Colonic mucosa (tissue), 4 donors: ENCODE measurements at regions not wholly inside any gene's neighbourhood (a gene's known extent, or its start where the extent isn't known, plus 50 kb on each side); places are given as distances from the start of the nearest gene placed in this dataset.

Experiments
- DNase-seq: peaks from one replicate; pipeline ENCODE4 v3.0.0-alpha.2; 2020
- H3K27ac ChIP-seq: fragments of 200-600 bp; one replicate; pipeline ENCODE4 v1.8.0; 2021
- H3K27me3 ChIP-seq: fragments of 200-600 bp; one replicate; pipeline ENCODE4 v1.8.0; 2021
- H3K36me3 ChIP-seq: fragments of 200-600 bp; one replicate; pipeline ENCODE4 v1.8.0; 2021
- H3K4me1 ChIP-seq: fragments of 200-600 bp; one replicate; pipeline ENCODE4 v1.8.0; 2021; ENCODE audit warnings: mild to moderate bottlenecking
- H3K4me3 ChIP-seq: fragments of 200-600 bp; one replicate; pipeline ENCODE4 v1.8.0; 2021
- H3K9ac ChIP-seq, 2 donors: one replicate each; pipeline ENCODE4 v1.7.0; 2013; ENCODE audit warnings: control low read depth in 2 of 2, low read depth in 2 of 2, low read length in 2 of 2
- H3K9me3 ChIP-seq: fragments of 200-600 bp; one replicate; pipeline ENCODE4 v1.8.0; 2021
- intact Hi-C: fragments of 100-400 bp; cut with DNase I; formaldehyde crosslinking; loops from one replicate; pipeline ENCODE4 v1.14.1; 2022
- TF ChIP-seq, protein P1 (sequence below): fragments of 200-600 bp; IDR thresholded peaks from one replicate; pipeline ENCODE4 v1.8.0; 2022; ENCODE audit warnings: antibody characterized with exemption, mild to moderate bottlenecking
- donor health status: healthy.
- donor health status: DM: no; HTN: no; CAD: no.
- donor health status: DM: no; HTN: no; CAD: no.

DNA sequence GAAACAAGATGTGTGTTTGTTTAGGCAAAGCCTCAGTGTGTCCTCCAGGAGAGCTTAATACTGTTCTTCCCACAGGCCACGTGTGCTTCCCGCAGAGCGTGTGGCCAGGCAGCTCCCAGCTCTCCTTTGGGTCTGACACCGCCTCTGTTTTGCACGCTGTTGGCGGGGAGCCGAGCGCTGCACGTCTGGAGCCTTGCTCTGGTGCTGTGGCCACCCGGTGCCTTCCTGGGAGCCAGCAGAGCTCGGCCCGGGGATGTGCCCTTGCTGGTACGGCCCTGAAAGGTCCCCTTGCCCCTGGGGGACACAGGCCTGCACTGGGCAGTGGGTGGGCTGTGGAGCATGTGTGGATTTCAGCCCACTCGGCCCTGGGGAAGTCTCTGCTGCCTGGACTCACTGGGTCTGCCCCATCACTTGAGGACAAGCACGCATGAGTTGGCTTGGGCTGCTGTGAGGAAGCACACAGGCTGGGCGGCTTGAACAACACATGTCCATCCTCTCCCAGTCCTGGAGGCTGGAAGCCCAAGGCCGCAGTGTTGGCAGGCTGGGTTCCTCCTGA, 160.7 kb upstream of the HDAC4 start:
- Histone ChIP-seq H3K9me3 (no peaks in the 10 kb centered on the region), H3K27me3 (no peaks in the 10 kb centered on the region), H3K27ac (no peak overlapping the region), H3K4me3 (no peak overlapping the region), H3K4me1 (no peaks in the 10 kb centered on the region), H3K9ac (no peak overlapping the region), H3K36me3 (no peaks in the 10 kb centered on the region)
- DNase-seq, result no peak
- TF ChIP-seq, protein P1, sequence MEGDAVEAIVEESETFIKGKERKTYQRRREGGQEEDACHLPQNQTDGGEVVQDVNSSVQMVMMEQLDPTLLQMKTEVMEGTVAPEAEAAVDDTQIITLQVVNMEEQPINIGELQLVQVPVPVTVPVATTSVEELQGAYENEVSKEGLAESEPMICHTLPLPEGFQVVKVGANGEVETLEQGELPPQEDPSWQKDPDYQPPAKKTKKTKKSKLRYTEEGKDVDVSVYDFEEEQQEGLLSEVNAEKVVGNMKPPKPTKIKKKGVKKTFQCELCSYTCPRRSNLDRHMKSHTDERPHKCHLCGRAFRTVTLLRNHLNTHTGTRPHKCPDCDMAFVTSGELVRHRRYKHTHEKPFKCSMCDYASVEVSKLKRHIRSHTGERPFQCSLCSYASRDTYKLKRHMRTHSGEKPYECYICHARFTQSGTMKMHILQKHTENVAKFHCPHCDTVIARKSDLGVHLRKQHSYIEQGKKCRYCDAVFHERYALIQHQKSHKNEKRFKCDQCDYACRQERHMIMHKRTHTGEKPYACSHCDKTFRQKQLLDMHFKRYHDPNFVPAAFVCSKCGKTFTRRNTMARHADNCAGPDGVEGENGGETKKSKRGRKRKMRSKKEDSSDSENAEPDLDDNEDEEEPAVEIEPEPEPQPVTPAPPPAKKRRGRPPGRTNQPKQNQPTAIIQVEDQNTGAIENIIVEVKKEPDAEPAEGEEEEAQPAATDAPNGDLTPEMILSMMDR, result no peak
- intact Hi-C loops, result no loop called here

DNA sequence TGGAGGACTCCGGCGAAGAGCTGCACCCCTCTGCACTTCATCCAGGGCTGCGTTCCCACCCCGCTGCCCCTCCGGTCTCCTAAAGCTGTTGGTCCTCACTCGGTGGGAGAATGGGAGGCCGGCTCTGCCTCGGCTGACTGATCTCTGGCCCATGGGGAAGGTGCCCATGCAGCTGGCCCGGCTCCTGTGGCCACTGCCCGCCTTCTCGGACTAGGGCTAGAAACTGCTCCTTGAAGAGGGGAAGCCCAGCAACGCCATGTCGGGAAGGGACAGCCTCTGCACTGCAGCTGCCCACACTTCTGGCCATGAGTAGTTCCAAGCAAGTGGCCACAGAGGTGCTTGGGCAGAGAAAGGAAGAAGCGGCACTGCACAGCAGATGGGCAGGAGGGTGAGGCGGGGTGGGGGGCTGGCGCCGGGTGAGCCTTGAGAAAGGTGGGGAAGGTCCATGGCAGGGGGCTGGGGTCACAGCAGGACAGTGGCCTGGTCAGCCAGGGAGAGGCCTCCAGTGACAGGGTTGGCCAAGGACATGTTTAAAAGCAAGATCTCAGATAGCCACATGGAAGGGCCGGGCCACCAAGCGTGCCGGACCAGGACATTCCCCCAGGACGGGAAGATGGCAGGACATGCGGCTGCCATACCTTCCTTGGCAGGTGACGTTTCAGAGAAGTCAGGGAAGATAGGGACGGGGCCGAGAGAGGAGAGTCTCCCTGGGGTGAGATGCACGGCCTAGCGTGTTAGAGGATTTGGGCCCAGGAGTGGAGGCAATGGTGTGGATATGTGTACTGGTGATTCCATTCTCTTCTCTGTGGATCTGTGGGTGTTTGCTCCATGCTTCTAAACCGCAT, 158.8 kb upstream of the HDAC4 start:
- intact Hi-C loops, result no loop called here
- no peaks in the 10 kb centered on the region for H3K27me3 ChIP-seq

DNA sequence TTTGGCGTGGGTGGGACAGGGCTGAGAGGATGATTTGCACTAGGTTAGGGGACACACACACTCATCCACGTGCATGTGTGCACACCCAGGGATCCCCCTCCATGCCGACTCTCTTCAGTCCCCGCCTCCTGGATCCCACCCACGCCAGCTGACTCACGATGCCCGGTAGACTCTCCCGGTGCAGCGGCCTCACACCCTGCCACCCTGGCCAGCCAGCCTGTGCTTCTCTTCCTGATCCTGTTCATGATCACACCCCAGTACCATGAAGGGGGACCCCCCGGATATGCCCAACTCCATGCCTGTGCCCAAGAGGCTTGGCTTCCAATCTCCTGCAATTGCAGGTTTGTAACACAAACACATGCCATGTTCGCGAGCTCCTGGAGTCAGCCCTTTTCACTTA, 157.8 kb upstream of the HDAC4 start:
- no peak for DNase-seq
- no peaks in the 10 kb centered on the region for H3K27me3 ChIP-seq
- no peak overlapping the region for H3K9ac ChIP-seq
- no peak overlapping the region for H3K27ac ChIP-seq
- H3K4me3 ChIP-seq, result no peak overlapping the region
- H3K9me3 ChIP-seq, result no peaks in the 10 kb centered on the region
- TF ChIP-seq, protein P1, result no peak
- H3K36me3 ChIP-seq, result no peaks in the 10 kb centered on the region
- intact Hi-C loops, result no loop called here
- no peaks in the 10 kb centered on the region for H3K4me1 ChIP-seq

More for the DNA sequence above, 158.8 kb upstream of the HDAC4 start:
- no peak for DNase-seq
- Histone ChIP-seq H3K4me3 (no peak overlapping the region), H3K4me1 (no peaks in the 10 kb centered on the region), H3K36me3 (no peaks in the 10 kb centered on the region), H3K9me3 (no peaks in the 10 kb centered on the region), H3K27ac (no peak overlapping the region), H3K9ac (no peak overlapping the region)
- TF ChIP-seq, protein P1, result no peak

DNA sequence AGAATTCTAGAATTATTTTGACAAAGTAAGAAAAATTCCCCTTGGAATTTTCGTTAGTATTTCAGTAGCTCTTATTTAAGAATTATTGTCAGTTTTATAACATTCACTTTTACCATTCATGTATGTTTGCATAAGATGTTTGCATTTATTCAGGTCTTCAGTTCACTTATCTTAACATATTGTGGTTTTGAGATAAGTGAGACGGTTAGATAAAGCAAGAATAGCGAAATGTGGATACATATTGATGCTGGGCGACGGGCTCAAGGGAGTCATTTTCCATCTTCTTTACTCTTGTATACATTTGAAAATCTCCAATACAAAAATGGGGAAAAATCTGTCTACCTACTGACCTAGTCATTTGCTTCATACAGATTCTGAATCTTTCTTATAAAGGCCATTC, 156.7 kb upstream of the HDAC4 start:
- intact Hi-C loops, result no loop called here
- Histone ChIP-seq H3K27me3 (no peaks in the 10 kb centered on the region), H3K9ac (no peak overlapping the region), H3K4me3 (no peak overlapping the region), H3K27ac (no peak overlapping the region), H3K4me1 (no peaks in the 10 kb centered on the region), H3K9me3 (no peaks in the 10 kb centered on the region), H3K36me3 (no peaks in the 10 kb centered on the region)
- no peak for DNase-seq
- TF ChIP-seq, protein P1, result no peak

DNA sequence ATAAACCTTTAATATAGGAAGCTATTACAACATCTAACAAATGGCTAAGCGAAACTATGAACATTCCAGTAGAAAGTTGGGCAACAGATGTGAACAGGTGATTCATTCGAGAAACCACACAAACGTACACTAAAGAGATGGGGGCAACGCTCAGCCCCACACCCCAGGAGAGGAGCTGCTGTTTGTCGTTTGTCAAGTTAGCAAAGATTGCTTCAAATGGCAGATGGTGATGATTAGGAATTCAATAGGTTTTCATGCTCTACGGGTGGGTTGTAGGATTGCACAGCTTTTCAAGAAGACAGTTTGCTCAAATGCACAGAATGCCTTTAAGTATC, 154.7 kb upstream of the HDAC4 start:
- no peak overlapping the region for H3K4me3 ChIP-seq
- no peaks in the 10 kb centered on the region for H3K36me3 ChIP-seq
- intact Hi-C loops, result no loop called here
- no peaks in the 10 kb centered on the region for H3K4me1 ChIP-seq
- TF ChIP-seq, protein P1, result no peak
- no peak overlapping the region for H3K9ac ChIP-seq
- H3K27ac ChIP-seq, result no peak overlapping the region
- no peaks in the 10 kb centered on the region for H3K27me3 ChIP-seq
- DNase-seq, result no peak
- no peaks in the 10 kb centered on the region for H3K9me3 ChIP-seq
